CD4-positive, alpha-beta T cell treated with Interleukin-4 for 4 hours (primary cell): ENCODE measurements at regions not wholly inside any gene's neighbourhood (a gene's known extent, or its start where the extent isn't known, plus 50 kb on each side); places are given as distances from the start of the nearest gene placed in this dataset.

Experiments
- DNase-seq: peaks from one replicate; pipeline ENCODE4 v3.0.0-alpha.2; 2020

- DNase-seq: no peak
Measured at GRCh38 chr1:39141925-39142324, 62.6 kb upstream of the MACF1 start.

GRCh38 chr1:39142401-39143060, 62.0 kb upstream of the MACF1 start:
- no peak for DNase-seq

GRCh38 chr1:39144924-39145323, 59.6 kb upstream of the MACF1 start:
- DNase-seq: no peak

GRCh38 chr1:39145331-39145965, 59.0 kb upstream of the MACF1 start:
- no peak for DNase-seq

- DNase-seq: no peak
Measured at GRCh38 chr1:39146681-39147080, 57.8 kb upstream of the MACF1 start.

- no peak for DNase-seq
Measured at GRCh38 chr1:39147099-39148025, 57.1 kb upstream of the MACF1 start.

GRCh38 chr1:39148942-39149341, 55.6 kb upstream of the MACF1 start:
- DNase-seq: no peak

GRCh38 chr1:39149509-39149908, 55.0 kb upstream of the MACF1 start:
- no peak for DNase-seq

GRCh38 chr1:39150779-39151178, 53.7 kb upstream of the MACF1 start:
- DNase-seq: no peak

GRCh38 chr1:39151267-39151666, 53.2 kb upstream of the MACF1 start:
- no peak for DNase-seq

GRCh38 chr1:39152923-39153322, 51.6 kb upstream of the MACF1 start:
- DNase-seq: no peak

- DNase-seq: no peak
Measured at GRCh38 chr1:39153684-39154083, 50.8 kb upstream of the MACF1 start.

GRCh38 chr1:39154553-39155421, 49.7 kb upstream of the MACF1 start:
- DNase-seq: no peak
